HG02840 (cell line): ENCODE measurements at regions not wholly inside any gene's neighbourhood (a gene's known extent, or its start where the extent isn't known, plus 50 kb on each side); places are given as distances from the start of the nearest gene placed in this dataset.
"Not testable (repeated sequence)": the region's sequence is repeated elsewhere in the genome, so short reads cannot be mapped to it uniquely, and the experiment has no call there.

Experiments
- ATAC-seq: cut with Tn5 transposase; IDR thresholded peaks from one replicate; pipeline ENCODE4 v1.9.1; 2021; ENCODE audit warnings: mild to moderate bottlenecking, moderate library complexity, moderate number of reproducible peaks; ENCODE audit not compliant: unreplicated experiment, low FRiP score

GRCh38 chr17:14746822-14747602 is 446.1 kb downstream of the HS3ST3B1 start:
- no peak for ATAC-seq

DNA sequence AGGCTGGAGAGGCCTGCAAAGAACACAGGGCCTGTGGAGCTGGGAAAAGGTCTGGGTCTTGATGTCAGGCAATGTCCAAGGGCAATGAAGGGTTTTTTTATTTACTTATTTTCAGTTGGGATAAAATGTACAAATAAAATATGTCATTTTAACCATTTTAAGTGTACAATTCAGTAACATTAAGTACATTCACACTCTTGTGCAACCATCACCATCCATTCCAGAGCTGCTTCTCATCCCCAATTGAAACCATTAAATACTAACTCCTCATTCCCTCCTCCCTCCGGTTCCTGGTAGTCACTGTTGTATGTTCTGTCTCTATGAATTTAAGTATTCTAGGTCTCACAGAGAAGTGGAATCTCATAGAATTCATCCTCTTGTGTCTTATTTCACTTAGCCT is 444.7 kb downstream of the HS3ST3B1 start:
- ATAC-seq, result no peak

DNA sequence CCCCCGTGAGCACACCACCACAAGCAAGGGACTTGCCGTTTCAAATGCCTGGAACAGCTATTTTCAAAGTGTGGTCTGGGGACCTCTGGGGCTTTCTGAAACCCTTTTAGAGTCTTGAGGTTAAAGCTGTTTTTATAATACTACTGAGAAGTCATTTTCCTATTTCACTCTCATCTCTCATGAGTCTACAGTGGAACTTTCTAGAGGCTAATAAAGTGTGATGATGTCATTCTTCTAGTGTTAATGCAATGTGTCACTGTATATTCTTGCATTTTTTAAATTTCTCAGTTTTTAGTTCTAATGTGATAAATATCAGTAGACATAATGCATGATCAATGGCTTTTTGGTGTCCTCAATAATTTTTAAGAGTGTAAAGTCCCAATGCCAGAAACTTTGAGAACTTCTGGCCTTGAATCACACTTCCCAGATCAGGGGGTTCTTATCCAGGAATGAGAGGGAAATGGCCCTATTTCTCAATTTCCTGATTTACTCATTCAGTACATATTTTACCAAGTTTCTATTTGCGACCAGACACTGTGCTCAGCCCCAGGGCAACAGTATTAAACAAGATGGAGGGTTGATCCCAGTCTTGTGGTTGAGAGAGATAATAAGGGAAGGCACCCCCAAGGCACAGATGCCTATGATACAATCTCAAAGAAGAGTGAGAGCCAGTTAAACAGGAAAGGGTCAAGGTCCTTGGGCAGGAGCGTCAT is 444.0 kb downstream of the HS3ST3B1 start:
- no peak for ATAC-seq

DNA sequence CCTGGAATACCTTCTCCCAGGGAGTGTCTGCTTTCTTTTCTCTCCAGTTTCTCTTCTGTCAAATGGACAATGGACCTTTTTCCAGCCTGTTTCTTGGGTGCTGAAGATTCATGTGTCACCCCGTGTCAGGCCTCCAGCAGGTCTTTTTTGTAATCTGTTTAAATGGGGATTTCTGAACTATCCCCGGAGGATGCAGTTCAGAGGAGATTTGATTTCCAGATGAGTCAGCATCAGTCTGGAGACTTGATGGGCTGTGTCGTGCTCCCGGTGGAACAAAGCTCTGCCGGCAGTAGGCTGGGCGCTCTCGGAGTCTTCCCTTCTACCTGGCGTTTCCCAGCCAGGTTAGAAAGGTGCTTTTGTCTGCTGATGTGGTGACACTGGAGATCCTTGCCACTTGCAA is 440.6 kb downstream of the HS3ST3B1 start:
- ATAC-seq, result no peak

GRCh38 chr17:14739656-14740431 is 439.0 kb downstream of the HS3ST3B1 start:
- no peak for ATAC-seq

- no peak for ATAC-seq
These were observed 437.7 kb downstream of the HS3ST3B1 start for GRCh38 chr17:14738652-14738988.

DNA sequence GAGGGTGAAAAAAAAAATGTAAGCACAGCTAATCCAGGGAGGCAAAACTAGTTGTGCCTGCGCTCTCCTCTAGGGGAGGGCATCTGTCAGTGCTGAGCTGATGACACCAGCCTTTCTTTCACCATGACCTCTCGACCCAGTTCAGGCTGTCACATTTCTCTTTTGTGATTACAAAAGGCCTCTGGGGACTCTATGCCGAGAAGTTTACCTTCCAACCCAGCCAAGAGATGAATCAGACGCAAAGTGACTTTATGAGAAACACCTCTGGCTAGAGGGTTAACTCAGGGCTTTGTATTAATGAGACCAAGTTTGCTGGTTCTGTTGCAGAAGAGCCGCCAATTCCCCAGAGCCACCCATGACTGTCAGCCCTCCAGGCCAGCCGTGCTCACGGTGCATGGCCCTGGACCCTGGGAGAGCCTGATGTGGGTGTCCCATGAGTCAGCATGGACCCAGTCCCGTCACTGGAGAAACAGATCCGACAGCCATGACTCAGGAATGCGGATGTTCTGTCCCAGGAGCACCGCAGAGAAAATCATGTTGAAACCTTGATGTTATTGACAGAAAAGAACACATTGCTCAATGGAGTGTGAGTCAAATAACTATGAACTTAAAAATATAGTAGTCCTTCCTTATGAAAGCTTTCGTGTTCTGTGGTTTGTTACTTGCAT is 437.2 kb downstream of the HS3ST3B1 start:
- ATAC-seq, result no peak

- ATAC-seq, result no peak
These were observed 435.8 kb downstream of the HS3ST3B1 start for GRCh38 chr17:14736631-14737030.

DNA sequence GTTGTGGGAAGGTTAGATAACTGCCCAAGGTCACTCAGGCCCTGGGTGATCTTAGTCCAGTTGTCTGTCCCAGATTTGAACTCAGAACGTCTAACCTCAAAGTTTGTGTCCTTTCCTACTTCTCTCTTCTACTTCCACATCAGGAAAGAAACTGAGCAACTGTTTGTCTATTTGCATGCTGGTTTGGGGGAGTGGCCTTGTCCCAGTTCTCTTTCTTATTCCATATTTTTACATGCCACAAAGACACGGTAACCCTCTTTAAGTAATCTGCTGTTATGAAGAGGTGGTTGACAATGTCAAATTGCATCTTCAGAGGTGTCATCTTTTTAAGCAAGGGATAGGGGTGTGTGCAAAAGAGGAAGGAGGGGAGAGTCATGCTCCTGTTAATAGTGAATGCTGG is 432.5 kb downstream of the HS3ST3B1 start:
- ATAC-seq, result no peak

DNA sequence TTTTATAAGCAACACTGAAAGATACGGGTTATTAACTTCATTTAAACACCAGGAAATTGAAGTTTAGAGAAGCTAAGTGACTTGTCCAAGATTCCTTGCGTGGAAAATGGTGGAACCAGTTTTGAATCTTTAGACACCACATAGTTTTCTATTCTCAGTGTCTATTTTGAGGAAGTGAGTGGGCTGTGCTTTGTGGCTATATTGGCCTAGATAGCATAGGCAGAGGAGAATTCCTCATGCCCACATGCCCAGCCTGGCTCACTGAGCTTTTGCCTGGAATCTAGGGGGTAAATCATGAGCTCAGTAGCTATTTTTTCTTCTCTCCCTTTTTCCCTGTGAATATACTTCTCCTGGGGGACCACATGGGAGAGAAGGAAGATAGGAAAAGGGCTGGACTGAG is 431.3 kb downstream of the HS3ST3B1 start:
- ATAC-seq, result no peak

DNA sequence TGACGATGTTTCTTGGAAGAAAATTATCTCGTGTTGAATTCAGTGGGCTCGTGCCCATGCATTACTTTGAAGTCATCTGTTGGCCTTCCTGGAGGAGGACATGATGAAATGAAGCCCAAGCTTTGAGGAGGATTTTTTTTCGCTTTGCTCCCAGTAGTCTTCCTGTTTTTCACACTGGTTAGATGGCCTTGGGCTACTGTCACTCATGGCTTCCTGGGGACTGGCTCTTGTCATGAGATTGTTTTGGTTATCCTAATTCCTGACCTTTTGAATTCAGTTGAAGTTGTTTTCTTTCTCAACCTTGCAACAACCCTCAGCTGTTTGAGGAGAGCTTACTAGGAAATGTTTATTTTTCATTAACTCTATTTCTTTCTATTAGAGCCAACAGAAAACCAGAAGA is 430.7 kb downstream of the HS3ST3B1 start:
- ATAC-seq, result no peak

DNA sequence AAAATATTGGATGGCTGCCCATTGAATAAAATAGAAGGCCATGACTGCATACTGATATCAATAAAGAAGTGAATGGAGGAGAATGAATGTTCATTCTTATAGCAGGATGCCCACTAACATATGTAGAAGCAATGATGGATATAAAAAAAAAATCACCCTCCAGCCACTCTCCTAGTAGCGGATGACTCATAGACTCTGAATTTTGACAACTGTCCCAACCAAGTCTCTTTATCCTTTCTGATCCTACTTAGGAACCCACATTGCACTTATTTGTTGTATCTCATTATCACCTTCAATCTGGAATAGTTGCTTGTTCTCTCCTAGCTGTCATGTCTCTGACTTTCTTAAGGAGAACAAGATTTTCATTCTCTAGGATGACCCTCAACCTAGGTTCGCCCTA is 429.9 kb downstream of the HS3ST3B1 start:
- no peak for ATAC-seq

DNA sequence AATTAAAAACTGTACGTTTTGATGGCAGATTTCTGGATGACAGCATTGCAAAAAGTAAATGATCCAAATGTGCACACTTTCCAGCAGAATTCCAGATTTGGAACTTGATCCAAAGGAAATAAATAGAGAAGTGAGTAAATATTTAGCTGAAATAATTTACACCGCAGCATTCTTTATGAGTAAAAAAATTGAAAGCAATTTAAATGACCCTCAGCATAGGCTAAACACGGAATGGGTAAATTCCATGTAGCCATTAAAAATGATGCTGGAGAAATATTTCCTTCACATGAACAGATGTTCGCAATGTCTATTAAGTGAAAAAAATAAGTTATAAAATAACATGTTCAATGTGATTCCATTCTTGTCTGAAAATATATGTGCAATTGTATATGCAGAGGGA is 424.8 kb downstream of the HS3ST3B1 start:
- no peak for ATAC-seq

DNA sequence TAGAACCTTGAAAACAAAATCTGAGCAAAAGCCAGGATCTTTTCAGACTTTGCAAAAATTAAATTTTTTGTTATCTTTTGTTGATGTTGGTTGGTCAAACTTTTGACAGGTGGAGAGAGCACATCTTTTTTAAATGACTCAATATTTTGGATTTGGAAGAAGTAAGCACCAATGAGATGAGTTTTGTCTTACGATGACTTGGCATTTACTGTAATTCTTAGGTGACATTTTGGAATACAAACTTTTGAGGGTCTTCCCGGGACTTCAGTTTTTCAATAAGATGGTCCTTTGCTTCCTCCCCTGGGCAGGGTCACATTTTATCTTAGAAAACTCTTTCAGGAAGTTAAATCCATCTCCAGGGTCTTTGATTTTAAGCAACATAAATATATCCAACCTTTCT is 423.9 kb downstream of the HS3ST3B1 start:
- ATAC-seq, result no peak

GRCh38 chr17:14723349-14723748 is 422.5 kb downstream of the HS3ST3B1 start:
- ATAC-seq, result not testable (repeated sequence)

DNA sequence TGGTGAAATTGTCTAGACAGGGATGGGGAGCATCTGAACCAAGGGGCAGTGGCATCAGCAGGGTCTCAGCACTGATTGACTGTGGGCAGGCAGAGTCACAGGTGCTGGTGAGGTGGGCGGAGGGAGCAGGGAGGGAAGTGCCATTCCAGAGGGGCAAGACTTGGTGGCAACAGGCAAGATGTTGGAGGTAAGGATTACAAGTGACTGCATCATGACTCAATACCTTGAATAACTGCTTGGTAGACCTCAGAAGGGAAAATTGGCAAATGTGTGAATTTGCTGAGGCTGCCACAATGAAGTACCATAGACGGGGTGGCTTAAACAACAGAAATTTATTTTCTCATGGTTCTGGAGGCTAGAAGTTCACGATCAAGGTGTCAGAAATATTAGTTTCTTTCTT is 419.1 kb downstream of the HS3ST3B1 start:
- no peak for ATAC-seq

GRCh38 chr17:14717859-14718258 is 417.0 kb downstream of the HS3ST3B1 start:
- no peak for ATAC-seq

GRCh38 chr17:14715561-14715960 is 414.7 kb downstream of the HS3ST3B1 start:
- ATAC-seq, result no peak

GRCh38 chr17:14712611-14713021 is 411.7 kb downstream of the HS3ST3B1 start:
- ATAC-seq, result no peak

GRCh38 chr17:14704121-14704520 is 403.2 kb downstream of the HS3ST3B1 start:
- ATAC-seq, result no peak

DNA sequence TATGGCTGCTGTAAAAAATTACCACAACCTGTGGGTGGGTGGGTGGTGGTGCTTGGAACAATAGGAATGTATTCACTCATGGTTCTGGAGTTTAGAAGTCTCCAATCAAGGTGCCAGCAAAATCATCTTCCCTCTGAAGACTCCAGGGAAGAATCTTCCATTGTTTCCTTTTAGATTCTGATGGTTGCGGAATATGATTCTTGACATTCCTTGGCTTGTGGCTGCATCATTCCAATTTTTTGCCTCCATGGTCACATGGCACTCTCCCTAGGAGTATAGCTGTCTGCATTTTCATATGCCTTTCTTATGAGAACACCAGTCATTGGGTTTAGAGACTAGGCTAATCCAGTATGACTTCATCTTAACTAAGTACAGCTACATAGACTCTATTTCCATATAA is 401.0 kb downstream of the HS3ST3B1 start:
- no peak for ATAC-seq
